ENCODE measurements at regions not wholly inside any gene's neighbourhood (a gene's known extent, or its start where the extent isn't known, plus 50 kb on each side); places are given as distances from the start of the nearest gene placed in this dataset.
A peak's percentile ranks its signal among the peaks of the same experiment; 100 is the strongest.
"Not testable (repeated sequence)": the region's sequence is repeated elsewhere in the genome, so short reads cannot be mapped to it uniquely, and the experiment has no call there.

DNA sequence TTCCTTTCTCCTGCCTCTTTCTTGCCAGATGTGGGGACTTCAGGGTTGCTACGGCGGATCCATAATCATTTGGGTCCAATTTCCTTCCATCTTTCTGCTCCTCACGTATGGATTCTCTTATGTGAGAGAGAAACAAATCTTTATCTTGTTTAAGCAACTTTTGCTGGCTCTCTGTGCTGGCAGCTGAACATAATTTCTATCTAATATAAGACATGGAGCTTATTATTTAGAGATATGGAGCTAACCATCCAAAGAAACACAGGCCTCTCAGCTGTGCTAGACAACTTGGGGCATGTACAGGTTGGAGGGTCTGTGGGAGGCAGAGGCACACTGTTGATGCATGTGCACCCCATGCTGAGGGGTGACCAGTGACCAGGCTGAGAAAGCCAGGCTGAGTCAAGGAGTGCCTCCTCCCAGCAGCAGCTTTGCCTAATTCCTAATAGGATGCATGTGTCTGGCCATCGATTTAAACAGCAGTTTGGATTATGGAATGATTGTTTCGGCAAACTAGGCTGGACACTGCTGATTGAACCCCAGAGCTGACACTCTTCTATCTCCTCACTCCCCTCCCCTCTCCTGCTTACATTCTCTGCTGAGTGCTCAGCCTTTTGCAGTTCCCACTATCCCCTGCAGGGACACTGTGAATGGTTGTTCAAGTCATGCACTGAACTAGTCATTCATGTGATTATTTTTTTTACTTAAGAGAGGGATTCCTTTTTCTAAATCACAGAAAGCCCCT lies 195.8 kb downstream of the ERCC6L2 start:
- H3K27ac ChIP-seq: no peak overlapping the region
- H3K4me3 ChIP-seq: no peak overlapping the region

DNA sequence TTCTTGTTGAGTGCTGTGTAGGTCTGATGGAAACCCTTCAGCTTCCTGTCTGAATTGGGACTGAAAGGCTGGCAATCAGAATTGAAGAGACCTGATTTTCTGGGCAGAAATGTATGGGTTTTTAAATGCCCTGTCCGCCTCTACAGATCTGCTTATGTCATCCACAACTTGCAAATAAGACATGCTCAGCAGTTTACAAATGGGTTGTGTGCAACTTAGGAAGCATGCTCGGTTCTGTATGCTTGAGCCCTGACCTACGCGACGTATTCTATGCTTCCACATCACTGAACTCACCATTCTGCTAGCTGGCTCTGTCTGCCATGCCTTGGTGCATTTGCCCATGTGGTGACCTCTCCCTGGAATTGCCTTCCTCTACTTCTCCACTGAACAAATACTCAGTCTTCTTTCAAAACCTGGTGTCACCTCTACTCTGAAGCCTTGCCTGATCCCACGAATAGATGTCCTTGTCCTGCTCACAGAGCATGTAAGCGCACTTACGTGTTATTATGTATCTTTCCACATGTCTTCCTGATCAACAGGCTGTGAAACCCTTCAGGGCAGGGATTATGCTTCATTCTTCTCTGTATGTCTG lies 194.2 kb downstream of the ERCC6L2 start:
- H3K4me3 ChIP-seq: no peak overlapping the region
- H3K27ac ChIP-seq: no peak overlapping the region

DNA sequence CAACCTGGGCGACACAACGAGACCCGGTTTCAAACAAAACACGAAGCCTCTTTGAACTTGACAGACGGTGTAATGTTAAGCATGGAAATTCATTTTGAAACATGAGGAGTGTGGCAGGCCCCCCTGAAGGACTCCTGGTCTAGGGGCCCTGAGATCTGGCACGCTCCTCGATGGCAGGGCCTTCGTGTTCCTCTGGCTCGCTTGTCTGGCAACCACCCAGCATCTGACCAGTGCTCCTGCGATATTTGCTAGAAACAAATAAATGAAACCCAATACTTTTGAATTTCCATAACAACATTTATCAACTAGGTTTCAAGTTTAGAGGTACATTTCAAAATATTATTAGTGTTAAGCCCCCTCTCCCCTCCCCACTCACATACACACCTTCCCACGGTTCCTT lies 193.0 kb downstream of the ERCC6L2 start:
- no peak overlapping the region for H3K4me3 ChIP-seq
- H3K27ac ChIP-seq: no peak overlapping the region

DNA sequence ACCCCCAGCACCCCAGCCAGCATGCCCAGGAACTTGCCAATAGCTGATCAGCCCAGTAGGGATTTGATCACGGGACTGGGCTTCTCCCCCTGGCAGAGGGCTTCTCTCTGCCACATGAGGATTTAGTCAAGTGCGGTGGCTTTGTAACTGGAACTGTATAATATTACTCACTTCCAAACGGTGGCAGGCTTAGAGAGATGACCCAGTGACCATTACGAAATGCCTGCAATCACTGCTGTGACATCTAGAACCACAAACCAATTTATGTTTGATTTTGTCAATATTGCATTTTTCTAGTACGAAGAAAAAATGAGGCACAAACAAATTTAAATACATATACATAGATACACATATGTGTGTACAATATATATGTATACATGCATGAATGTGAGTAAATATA lies 192.1 kb downstream of the ERCC6L2 start:
- Histone ChIP-seq H3K27ac (no peak overlapping the region), H3K4me3 (no peak overlapping the region)

DNA sequence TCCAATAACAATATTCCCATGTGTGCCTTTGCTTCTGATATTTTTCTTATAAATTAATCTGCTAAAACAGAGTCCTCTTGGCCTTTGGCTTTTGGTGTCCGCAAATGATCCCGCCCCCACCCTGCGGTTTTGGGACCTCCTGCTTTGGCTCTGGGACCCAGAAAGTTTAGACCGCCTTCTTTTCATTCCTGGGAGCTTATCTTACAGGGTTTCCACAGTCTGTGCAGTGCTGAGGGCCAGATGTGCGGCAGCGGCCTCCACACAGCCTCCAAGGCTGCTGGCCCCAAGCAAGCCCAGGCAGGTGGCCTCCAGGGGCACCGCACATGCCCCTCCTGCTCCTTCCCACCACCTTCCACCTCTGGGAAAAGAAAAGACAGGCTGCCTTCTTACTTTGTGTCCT lies 191.5 kb downstream of the ERCC6L2 start:
- Histone ChIP-seq H3K27ac (peak overlapping the region in 2 of 21 experiments; percentile 5 to 41), H3K4me3 (no peak overlapping the region)

DNA sequence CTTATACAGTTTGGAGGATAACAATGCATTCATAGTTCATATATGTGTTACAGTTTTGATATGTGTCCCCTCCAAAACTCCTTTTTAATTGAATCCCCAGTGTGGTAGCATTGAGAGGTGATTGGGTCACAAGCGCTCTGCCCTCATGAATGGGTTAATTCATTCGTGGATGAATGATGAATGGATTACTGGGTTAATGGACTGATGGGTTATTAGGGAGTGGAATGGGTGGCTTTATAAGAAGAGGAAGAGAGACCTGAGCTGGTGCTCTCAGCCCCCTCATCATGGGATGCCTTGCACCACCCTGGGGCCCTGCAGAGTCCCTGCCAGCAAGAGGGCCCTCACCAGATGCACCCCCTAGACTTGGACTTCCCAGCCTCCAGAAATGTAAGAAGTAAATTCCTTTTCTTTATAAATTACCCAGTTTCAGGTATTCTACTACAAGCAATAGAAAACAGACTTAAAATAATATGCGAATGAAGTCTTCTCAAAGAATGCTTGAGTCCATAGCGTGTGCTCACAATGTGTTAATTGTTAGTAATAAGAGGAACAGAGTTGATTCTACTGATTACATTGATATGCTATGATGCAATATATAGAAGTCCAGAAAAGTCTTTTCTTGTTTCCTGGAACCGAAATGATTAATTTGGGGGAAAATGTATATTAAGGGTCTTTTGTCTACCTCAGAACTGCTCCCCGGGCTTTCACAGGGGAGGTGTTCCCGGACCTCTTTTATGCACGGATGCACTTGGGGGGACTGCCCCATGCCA lies 190.2 kb downstream of the ERCC6L2 start:
- H3K4me3 ChIP-seq: no peak overlapping the region
- no peak overlapping the region for H3K27ac ChIP-seq

DNA sequence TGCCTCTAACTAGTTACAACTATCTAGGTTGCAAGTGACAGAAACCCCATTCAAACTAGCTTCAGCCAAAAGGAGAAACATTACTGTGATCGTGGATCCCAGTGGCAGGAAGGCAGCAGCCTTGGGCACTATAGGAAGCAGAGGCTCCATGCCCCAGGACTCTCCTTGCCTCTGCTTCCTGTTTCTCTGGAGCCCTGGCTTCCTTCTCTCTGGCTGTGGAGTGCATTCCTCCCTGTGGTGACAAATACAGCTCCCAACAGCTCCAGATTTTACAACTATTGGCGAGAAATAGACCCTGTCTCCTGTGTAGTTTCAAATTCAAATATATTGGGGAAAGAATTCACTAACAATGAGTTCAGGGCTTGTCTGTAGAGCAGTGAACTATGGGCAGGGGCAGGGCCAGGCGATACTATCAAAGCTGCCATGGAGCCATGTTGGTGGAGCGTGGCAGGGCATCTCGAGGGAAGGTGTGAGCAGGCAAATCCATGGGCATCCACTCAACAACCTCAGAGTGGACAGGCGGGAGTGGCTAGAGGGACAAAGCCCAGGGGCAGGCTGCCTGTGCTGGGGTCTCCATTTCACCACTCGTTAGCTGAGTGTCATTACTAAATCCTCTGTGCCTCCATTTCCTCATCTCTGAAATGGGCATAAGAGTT lies 189.5 kb downstream of the ERCC6L2 start:
- Histone ChIP-seq H3K4me3 (no peak overlapping the region), H3K27ac (no peak overlapping the region)

DNA sequence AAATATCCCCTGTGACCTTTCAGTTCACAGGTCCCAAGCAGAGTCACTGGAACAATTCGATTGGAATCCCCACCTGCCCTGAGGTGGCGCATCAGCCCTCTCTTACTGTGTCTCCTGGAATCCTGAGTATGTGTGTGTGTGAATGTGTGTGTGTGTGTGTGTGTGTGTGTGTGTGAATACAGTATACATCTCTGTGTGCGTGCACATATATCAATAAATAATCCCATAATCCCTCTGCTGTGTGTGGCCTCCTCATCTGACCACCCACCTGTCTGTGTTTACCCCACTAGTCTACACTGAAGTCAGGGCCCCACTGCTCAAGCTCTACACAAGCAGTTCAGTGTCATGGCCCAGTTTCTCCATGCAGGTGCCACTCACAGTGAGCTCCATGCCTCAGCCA lies 187.4 kb downstream of the ERCC6L2 start:
- H3K4me3 ChIP-seq: no peak overlapping the region

DNA sequence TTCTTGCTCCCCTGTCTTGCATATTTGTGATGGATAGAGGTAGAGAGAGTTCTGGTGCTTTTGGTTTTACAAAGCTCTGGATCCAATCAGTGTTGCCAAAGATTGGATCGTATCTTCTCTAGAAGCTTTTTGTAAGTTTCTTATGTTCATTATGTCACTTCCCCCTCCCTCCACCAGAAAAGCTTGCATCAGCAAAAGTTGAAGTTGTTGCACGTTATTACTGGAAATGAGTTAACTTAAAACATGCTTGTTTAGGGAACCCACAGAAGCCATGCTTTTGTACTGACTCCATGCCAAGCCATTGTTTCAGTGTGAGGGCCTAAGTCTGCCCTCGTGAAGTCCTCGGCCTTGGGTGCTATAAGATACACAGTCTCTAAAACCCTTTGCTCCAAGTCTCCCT lies 186.5 kb downstream of the ERCC6L2 start:
- H3K27ac ChIP-seq: peak overlapping the region in 11 of 21 experiments; percentile 33 to 85 (median 53)

More for the DNA sequence above, 187.4 kb downstream of the ERCC6L2 start:
- H3K27ac ChIP-seq: peak overlapping the region in 1 of 21 experiments; percentile 85

DNA sequence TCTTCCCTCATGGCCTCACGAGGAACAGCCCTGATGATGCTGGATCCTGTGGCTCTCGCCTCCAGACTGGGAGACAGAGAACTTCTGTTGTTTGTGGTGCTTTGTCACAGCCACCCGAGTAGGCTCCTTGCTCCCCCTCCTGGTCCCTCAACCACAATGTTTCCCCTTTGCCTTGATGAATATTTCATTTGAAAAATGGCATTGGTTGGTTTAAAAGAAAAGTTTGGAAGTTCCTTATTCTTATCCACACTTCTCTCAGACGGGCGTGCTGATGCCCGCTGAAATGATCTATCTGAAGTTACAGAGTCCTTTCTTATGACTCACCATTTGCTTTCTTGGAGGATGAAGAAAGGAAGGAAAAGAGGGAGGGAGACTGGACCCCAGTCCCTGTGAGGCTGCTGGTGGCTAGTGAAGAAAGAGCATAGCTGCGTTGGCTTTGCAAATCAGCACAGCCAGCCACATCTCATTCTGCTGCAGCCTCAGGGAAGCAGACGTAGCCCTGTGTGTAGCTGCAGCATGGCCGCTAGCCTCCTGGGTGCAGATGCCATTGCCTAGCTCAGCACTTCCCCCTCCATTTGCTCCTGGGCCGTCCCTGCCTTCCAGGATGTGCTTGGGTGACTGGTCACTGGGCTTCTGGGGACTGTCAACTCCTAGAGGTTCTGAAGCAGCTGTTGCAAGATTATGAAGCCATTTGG lies 185.9 kb downstream of the ERCC6L2 start:
- Histone ChIP-seq H3K27ac (peak overlapping the region in 13 of 21 experiments; percentile 23 to 85 (median 50)), H3K4me3 (no peak overlapping the region)

More for the DNA sequence above, 186.5 kb downstream of the ERCC6L2 start:
- H3K4me3 ChIP-seq: no peak overlapping the region

DNA sequence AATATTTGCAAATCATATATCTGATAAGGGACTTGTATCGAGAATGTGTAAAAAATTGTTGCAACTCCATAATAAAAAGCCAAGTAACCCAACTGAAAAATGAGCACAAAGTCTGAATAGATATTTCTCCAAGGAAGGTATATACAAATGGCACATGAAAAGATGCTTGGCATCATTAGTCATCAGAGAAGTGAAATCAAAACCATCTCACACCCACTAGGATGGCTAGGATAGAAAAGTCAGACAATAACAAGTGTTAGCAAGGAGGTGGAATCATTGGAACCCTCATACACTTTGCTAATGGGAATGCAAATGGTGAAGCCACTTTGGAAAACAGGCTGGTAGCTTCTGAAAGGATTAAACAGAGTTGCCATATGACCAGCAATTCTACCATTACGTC lies 182.7 kb downstream of the ERCC6L2 start:
- H3K4me3 ChIP-seq: no peak overlapping the region
- no peak overlapping the region for H3K27ac ChIP-seq

DNA sequence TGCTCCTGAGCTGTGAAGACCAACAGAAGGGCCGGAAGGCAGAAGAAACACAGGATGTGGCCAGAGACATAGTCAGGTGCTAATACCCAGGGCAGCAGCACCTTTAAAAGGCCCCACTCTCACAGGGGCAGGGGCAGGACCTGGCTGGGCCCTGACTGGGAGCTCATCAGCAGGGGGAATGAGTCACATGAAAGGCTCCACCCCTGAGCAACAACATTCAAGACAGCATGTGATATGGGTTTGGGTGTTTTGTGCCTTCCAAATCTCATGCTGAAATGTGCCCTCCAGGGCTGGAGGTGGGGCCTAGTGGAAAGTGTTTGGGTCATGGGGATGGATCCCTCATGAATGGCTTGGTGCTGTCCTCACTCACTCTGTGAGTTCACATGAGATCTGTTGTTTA lies 181.7 kb downstream of the ERCC6L2 start:
- H3K27ac ChIP-seq: no peak overlapping the region
- H3K4me3 ChIP-seq: no peak overlapping the region

DNA sequence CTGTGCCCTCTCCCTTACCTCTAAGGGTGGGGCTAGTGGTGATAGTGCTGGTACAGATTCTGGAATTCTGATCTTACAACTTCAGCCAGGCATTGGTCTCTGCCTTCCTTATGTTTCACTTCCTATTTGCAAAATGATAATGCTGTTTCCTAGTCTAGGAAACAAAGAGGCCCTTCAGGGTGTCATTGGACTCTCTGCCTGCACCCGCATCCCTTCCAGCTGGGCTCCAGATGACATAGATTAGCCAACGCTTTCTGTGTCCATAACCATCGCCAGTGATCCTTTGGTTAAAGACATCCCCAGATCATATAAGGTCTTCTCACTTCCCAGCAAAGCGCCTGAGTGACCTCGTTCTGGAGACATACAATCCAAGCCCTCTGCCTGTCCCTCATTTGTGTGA lies 180.7 kb downstream of the ERCC6L2 start:
- no peak overlapping the region for H3K27ac ChIP-seq

DNA sequence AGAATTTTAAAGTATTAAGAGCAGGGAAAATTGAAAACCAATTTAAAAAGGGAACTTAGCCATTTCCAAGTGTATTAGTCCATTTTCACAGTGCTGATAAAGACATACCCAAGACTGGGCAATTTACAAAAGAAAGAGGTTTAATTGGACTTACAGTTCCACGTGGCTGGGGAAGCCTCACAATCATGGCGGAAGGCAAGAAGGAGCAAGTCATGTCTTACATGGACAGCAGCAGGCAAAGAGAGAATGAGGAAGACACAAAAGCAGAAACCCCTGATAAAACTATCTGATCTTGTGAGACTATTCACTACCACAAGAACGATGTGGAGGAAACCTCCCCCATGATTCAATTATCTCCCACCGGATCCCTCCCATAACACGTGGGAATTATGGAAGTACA lies 178.8 kb downstream of the ERCC6L2 start:
- not testable (repeated sequence) for H3K4me3 ChIP-seq, H3K27ac ChIP-seq

More for the DNA sequence above, 180.7 kb downstream of the ERCC6L2 start:
- no peak overlapping the region for H3K4me3 ChIP-seq

DNA sequence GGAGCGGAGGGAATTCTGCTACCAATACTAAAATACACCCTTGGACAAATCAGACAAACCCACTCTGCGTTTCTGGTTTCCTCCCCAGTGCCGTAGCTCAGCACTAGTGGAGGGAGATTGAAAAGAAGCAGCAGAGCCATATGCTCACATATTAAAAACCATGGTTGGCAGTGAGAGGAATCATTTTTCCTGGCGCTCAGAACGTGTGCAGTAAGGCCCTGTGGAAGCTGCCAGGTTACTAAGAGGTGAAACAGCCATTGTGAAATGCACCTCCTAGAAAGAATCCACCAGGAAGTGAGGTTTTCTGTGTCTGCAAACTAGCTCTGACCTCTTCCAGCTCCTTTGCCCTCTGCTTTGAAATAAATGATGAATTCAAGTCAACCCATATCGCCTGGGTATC lies 177.2 kb downstream of the ERCC6L2 start:
- Histone ChIP-seq H3K4me3 (no peak overlapping the region), H3K27ac (no peak overlapping the region)

DNA sequence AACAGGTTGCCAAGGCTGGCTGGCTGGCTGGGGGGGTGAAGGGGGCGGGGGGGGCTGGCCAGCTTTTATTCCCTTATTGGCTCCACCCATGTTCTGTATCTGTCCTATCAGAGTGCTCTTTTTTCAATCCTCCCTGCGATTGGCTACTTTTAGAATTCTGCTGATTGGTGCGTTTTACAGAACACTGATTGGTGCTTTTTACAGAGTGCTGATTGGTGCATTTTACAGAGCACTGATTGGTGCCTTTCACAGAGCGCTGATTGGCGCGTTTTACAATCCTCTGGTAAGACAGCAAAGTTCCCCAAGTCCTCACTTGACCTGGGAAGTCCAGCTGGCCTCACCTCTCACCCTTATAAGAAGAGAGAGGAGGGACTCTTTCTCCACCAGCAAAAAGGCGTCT lies 175.9 kb downstream of the ERCC6L2 start:
- Histone ChIP-seq H3K4me3 (no peak overlapping the region), H3K27ac (no peak overlapping the region)

DNA sequence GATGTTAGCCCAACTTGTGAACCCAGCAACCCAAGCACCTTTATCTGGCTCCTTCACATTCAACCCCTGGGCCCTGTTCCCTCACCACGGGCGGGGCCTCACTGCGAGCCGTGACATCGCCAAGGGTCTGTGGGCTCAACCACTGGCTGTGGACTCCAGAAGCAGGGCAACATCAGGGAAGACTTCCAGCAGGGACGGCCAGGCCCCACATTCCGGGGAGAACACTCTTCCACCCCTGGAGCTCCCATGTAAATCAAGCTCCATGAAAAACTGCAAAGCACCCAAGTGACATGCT lies 175.3 kb downstream of the ERCC6L2 start:
- no peak overlapping the region for H3K27ac ChIP-seq
- no peak overlapping the region for H3K4me3 ChIP-seq

DNA sequence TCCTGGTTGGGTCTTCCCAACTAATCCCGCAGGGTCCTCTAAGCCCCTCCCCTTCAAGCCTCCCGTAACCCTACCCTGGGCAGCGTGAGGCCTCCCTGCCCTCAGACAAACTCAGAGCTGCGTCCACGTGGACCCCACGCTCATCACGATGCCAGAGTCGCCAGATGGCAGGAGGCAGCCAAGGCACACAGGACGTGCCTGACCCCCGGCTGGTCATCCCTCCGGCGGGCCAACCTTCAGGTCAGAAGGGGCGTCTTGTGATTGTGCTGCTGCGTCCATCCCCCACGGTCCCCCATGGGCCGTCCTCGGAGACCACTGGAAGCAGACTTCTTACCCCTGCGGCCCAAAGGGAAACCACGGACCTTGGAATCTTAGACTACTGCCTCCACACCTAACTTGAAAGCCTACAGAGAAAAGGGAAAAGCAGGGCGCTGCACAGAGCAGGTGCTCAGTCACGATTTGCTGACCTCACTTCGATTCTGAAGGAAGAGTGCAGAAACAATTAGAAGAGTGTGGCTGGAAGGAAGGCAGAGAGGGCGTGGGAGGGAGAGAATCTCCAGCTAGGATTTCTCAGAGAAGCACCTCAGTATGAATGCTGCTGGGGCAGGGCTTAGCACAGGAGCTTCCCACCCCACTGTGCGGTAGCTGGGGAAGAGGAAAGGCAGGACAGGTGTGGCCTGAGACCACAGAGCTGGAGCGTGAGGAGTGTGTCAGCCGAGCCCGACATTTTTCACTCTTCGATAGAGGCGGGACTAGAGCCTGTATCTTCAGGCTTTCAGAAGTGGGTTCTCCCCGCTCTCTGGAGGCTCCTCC lies 174.8 kb downstream of the ERCC6L2 start:
- peak overlapping the region in 1 of 21 experiments; percentile 72 for H3K27ac ChIP-seq
- H3K4me3 ChIP-seq: no peak overlapping the region

Data from skin epidermis (tissue), 12 donors.